Testis (tissue), 2 donors: ENCODE measurements at regions not wholly inside any gene's neighbourhood (a gene's known extent, or its start where the extent isn't known, plus 50 kb on each side); places are given as distances from the start of the nearest gene placed in this dataset.

ENCODE experiments used
- CTCF ChIP-seq, 3 experiments: fragments of 450-650 bp in 2 of 3; fragments of 200-600 bp in 1 of 3; sonication (generic) in 1 of 3; IDR thresholded peaks; one replicate each; pipeline ENCODE4 v1.5.1; 2016 to 2019; ENCODE audit warnings: antibody characterized with exemption in 3 of 3, mild to moderate bottlenecking in 2 of 3, moderate library complexity in 1 of 3
- POLR2A ChIP-seq: fragments of 450-650 bp; IDR thresholded peaks from one replicate; pipeline ENCODE4 v1.6.1; 2017; ENCODE audit warnings: antibody characterized with exemption, mild to moderate bottlenecking, moderate library complexity

GRCh38 chr4:162392946-162393345 is 229.1 kb upstream of the FSTL5 start:
- no peak for TF ChIP-seq POLR2A
- no peak for TF ChIP-seq CTCF (IDR thresholded peaks at IDR 0.05)
